LNCaP clone FGC (cell line): ENCODE measurements at regions not wholly inside any gene's neighbourhood (a gene's known extent, or its start where the extent isn't known, plus 50 kb on each side); places are given as distances from the start of the nearest gene placed in this dataset.

Source experiments
- DNase-seq: peaks from one replicate; pipeline ENCODE4 v3.0.0-alpha.2; 2011; ENCODE audit warnings: low read depth
- H3K4me3 ChIP-seq: 2 replicates; pipeline ENCODE4 v1.5.1; 2011; ENCODE audit warnings: mild to moderate bottlenecking, low read depth, low read length, control low read depth
- CTCF ChIP-seq: IDR thresholded peaks from 2 replicates; pipeline ENCODE4 v1.5.1; 2012; ENCODE audit warnings: mild to moderate bottlenecking; ENCODE audit not compliant: control insufficient read depth, insufficient read depth; ENCODE audit errors: extremely low read depth

GRCh38 chr13:111968336-111969010 is 98.5 kb upstream of the SOX1 start:
- TF ChIP-seq CTCF, result no peak
- no peak overlapping the region for H3K4me3 ChIP-seq
- no peak for DNase-seq

- no peak for TF ChIP-seq CTCF
- no peak overlapping the region for H3K4me3 ChIP-seq
- DNase-seq, result no peak
These were observed 97.3 kb upstream of the SOX1 start for GRCh38 chr13:111969551-111970135.

GRCh38 chr13:111970494-111971141 is 96.3 kb upstream of the SOX1 start:
- DNase-seq, result no peak
- TF ChIP-seq CTCF, result no peak
- no peak overlapping the region for H3K4me3 ChIP-seq

GRCh38 chr13:111971891-111972780 is 94.8 kb upstream of the SOX1 start:
- no peak for DNase-seq
- TF ChIP-seq CTCF, result no peak
- no peak overlapping the region for H3K4me3 ChIP-seq

- no peak overlapping the region for H3K4me3 ChIP-seq
- DNase-seq, result no peak
- TF ChIP-seq CTCF, result no peak
These were observed 93.8 kb upstream of the SOX1 start for GRCh38 chr13:111973186-111973585.

GRCh38 chr13:111973605-111974340 is 93.2 kb upstream of the SOX1 start:
- TF ChIP-seq CTCF, result no peak
- DNase-seq, result no peak
- H3K4me3 ChIP-seq, result no peak overlapping the region
